H1 (cell line): ENCODE measurements at regions not wholly inside any gene's neighbourhood (a gene's known extent, or its start where the extent isn't known, plus 50 kb on each side); places are given as distances from the start of the nearest gene placed in this dataset.
A peak's percentile ranks its signal among the peaks of the same experiment; 100 is the strongest.

Experiments
- CTCF ChIA-PET: fragments of 300-600 bp; sonication (Branson Sonifier 250); formaldehyde crosslinking; loops from one replicate; lab custom pipeline; 2021; ENCODE audit not compliant: partially characterized antibody; lab: Charles Lee
- POLR2A ChIA-PET: fragments of 300-600 bp; sonication (Branson Sonifier 250); formaldehyde crosslinking; loops from one replicate; lab custom pipeline; 2021; ENCODE audit warnings: inconsistent platforms; ENCODE audit not compliant: partially characterized antibody; lab: Charles Lee
- DNase-seq, 2 experiments: peaks; one replicate each; pipeline versions ENCODE4 v3.0.0 to v3.0.0-alpha.2; 2010 to 2022; ENCODE audit warnings: low spot score in 2 of 2, low read depth in 1 of 2, mixed read lengths in 1 of 2
- FAIRE-seq: peaks from 2 replicates; lab custom pipeline; 2011; peaks lifted over from hg19 to GRCh38; lab: Jason Lieb, UNC
- H2AFZ ChIP-seq: 2 replicates; pipeline ENCODE4 v1.8.1; 2012; ENCODE audit warnings: low read length, inconsistent platforms
- H2AK5ac ChIP-seq: 2 replicates; pipeline ENCODE4 v1.6.1; 2013; ENCODE audit warnings: low read depth, low read length
- H2BK120ac ChIP-seq: replicated peaks from 2 replicates; pipeline ENCODE3; 2013; ENCODE audit warnings: low read depth, low read length, inconsistent platforms
- H2BK12ac ChIP-seq: 2 replicates; pipeline ENCODE4 v1.6.1; 2013; ENCODE audit warnings: low read depth, low read length
- H2BK15ac ChIP-seq: 2 replicates; pipeline ENCODE4 v1.6.1; 2013; ENCODE audit warnings: low read length
- H2BK20ac ChIP-seq: 2 replicates; pipeline ENCODE4 v1.6.1; 2013; ENCODE audit warnings: low read length
- H2BK5ac ChIP-seq: 2 replicates; pipeline ENCODE4 v1.6.1; 2013; ENCODE audit warnings: low read depth, low read length
- H3K14ac ChIP-seq: 2 replicates; pipeline ENCODE4 v1.6.1; 2013; ENCODE audit warnings: inconsistent platforms; ENCODE audit not compliant: insufficient read length
- H3K18ac ChIP-seq: 2 replicates; pipeline ENCODE4 v1.6.1; 2013; ENCODE audit warnings: low read length; ENCODE audit errors: extremely low read depth
- H3K23ac ChIP-seq: 2 replicates; pipeline ENCODE4 v1.6.1; 2013; ENCODE audit warnings: inconsistent platforms; ENCODE audit not compliant: insufficient read length
- H3K23me2 ChIP-seq: 2 replicates; pipeline ENCODE4 v1.6.1; 2013; ENCODE audit warnings: low read depth, low read length
- H3K27ac ChIP-seq: 2 replicates; pipeline ENCODE4 v1.6.1; 2011; ENCODE audit warnings: low read depth, low read length, inconsistent platforms
- H3K27me3 ChIP-seq, 4 experiments: replicated peaks in 1 of 4; 1 replicate in 1 of 4; 2 replicates in 3 of 4; pipeline versions ENCODE4 v1.6.1 to v1.8.1; 2011 to 2013; ENCODE audit warnings: low read length in 3 of 4, mild to moderate bottlenecking in 3 of 4, inconsistent platforms in 2 of 4, mixed read lengths in 2 of 4, moderate library complexity in 1 of 4; ENCODE audit not compliant: control insufficient read depth in 3 of 4, insufficient read depth in 3 of 4; ENCODE audit errors: extremely low read depth in 1 of 4
- H3K36me3 ChIP-seq, 4 experiments: 2 replicates each; pipeline versions ENCODE4 v1.6.1 to v1.8.1; 2011 to 2013; ENCODE audit warnings: mild to moderate bottlenecking in 4 of 4, low read length in 3 of 4, moderate library complexity in 2 of 4, control low read depth in 1 of 4, inconsistent platforms in 1 of 4; ENCODE audit not compliant: insufficient read depth in 4 of 4, control insufficient read depth in 2 of 4
- H3K4ac ChIP-seq: replicated peaks from 2 replicates; pipeline ENCODE3; 2013; ENCODE audit warnings: low read length, low read depth, mixed read lengths, inconsistent platforms; ENCODE audit not compliant: insufficient read length
- H3K4me1 ChIP-seq, 4 experiments: replicated peaks in 1 of 4; 1 replicate in 1 of 4; 2 replicates in 3 of 4; pipeline versions ENCODE4 v1.6.1 to v1.8.1; 2011 to 2013; ENCODE audit warnings: low read length in 3 of 4, inconsistent platforms in 2 of 4, mixed read lengths in 1 of 4; ENCODE audit not compliant: insufficient read depth in 4 of 4, control insufficient read depth in 3 of 4
- H3K4me2 ChIP-seq, 2 experiments: 2 replicates each; pipeline versions ENCODE4 v1.6.1 to v1.8.1; 2011 to 2013; ENCODE audit warnings: low read depth in 2 of 2, low read length in 2 of 2, control low read depth in 1 of 2, inconsistent platforms in 1 of 2, mild to moderate bottlenecking in 1 of 2; ENCODE audit not compliant: insufficient read depth in 1 of 2
- H3K4me3 ChIP-seq, 4 experiments: fragments of 200-600, 300-600 bp in 1 of 4; sonication (generic), shearing (Covaris generic), sonication (Bioruptor Twin) in 1 of 4; 2 replicates each; pipeline versions ENCODE4 v1.5.1 to v1.8.1; 2011 to 2016; ENCODE audit warnings: low read length in 4 of 4, low read depth in 3 of 4, control low read depth in 2 of 4, inconsistent platforms in 2 of 4, mild to moderate bottlenecking in 2 of 4, mixed read lengths in 1 of 4, moderate library complexity in 1 of 4; ENCODE audit not compliant: insufficient read depth in 2 of 4; ENCODE audit errors: extremely low read depth in 1 of 4
- H3K56ac ChIP-seq: replicated peaks from 2 replicates; pipeline ENCODE3; 2013; ENCODE audit warnings: low read depth, mild to moderate bottlenecking, mixed read lengths, low read length, inconsistent platforms; ENCODE audit not compliant: insufficient read length
- H3K79me1 ChIP-seq: 2 replicates; pipeline ENCODE4 v1.6.1; 2013; ENCODE audit warnings: low read depth, low read length, control low read depth
- H3K79me2 ChIP-seq, 2 experiments: 2 replicates each; pipeline versions ENCODE4 v1.6.1 to v1.8.1; 2012 to 2013; ENCODE audit warnings: low read length in 2 of 2, mild to moderate bottlenecking in 2 of 2, inconsistent platforms in 1 of 2; ENCODE audit not compliant: insufficient read depth in 2 of 2, control insufficient read depth in 1 of 2
- H3K9ac ChIP-seq, 4 experiments: replicated peaks in 1 of 4; 1 replicate in 1 of 4; 2 replicates in 3 of 4; pipeline versions ENCODE4 v1.6.1 to v1.8.1; 2011 to 2013; ENCODE audit warnings: low read depth in 3 of 4, low read length in 3 of 4, control low read depth in 2 of 4, mild to moderate bottlenecking in 2 of 4, moderate library complexity in 2 of 4, inconsistent platforms in 1 of 4; ENCODE audit errors: extremely low read depth in 1 of 4
- H3K9me3 ChIP-seq, 2 experiments: 2 replicates each; pipeline versions ENCODE4 v1.6.1 to v1.8.1; 2012 to 2013; ENCODE audit warnings: mild to moderate bottlenecking in 2 of 2, moderate library complexity in 2 of 2, control low read depth in 1 of 2, inconsistent platforms in 1 of 2, low read depth in 1 of 2, low read length in 1 of 2, mixed read lengths in 1 of 2; ENCODE audit not compliant: insufficient read depth in 2 of 2
- H4K20me1 ChIP-seq, 2 experiments: replicated peaks in 1 of 2; 2 replicates each; pipeline versions ENCODE3 to v1.8.1; 2011 to 2013; ENCODE audit warnings: inconsistent platforms in 2 of 2, low read length in 2 of 2, mild to moderate bottlenecking in 1 of 2; ENCODE audit not compliant: insufficient read depth in 2 of 2, control insufficient read depth in 1 of 2
- H4K5ac ChIP-seq: 2 replicates; pipeline ENCODE4 v1.6.1; 2013; ENCODE audit warnings: low read length, low read depth, mixed read lengths, inconsistent platforms; ENCODE audit not compliant: insufficient read length
- H4K8ac ChIP-seq: 2 replicates; pipeline ENCODE4 v1.8.0; 2013; ENCODE audit warnings: mild to moderate bottlenecking, moderate library complexity, low read length, inconsistent platforms; ENCODE audit not compliant: insufficient read depth; ENCODE audit errors: extremely low read depth
- H4K91ac ChIP-seq: replicated peaks from 2 replicates; pipeline ENCODE3; 2013; ENCODE audit warnings: low read length, mixed read lengths, inconsistent platforms; ENCODE audit not compliant: insufficient read length
- FOSL1 ChIP-seq: IDR thresholded peaks from 2 replicates; pipeline ENCODE4 v1.6.1; 2011; ENCODE audit warnings: mild to moderate bottlenecking, low read depth, low read length, moderate library complexity; ENCODE audit not compliant: insufficient read depth
- HDAC2 ChIP-seq, 2 experiments: fragments of 300-600 bp in 1 of 2; sonication (generic) in 1 of 2; IDR thresholded peaks; 2 replicates each; pipeline ENCODE4 v1.6.1; 2011 to 2012; ENCODE audit warnings: low read depth in 2 of 2, low read length in 2 of 2, mild to moderate bottlenecking in 2 of 2, moderate library complexity in 2 of 2, borderline replicate concordance in 1 of 2, inconsistent platforms in 1 of 2
- JUN ChIP-seq: IDR thresholded peaks from 2 replicates; pipeline ENCODE4 v1.6.1; 2011; ENCODE audit warnings: low read depth, mild to moderate bottlenecking, improper control_type of control experiment, low read length
- JUND ChIP-seq: IDR thresholded peaks from 2 replicates; pipeline ENCODE4 v1.6.1; 2011; ENCODE audit warnings: mild to moderate bottlenecking, improper control_type of control experiment, low read length
- SIX5 ChIP-seq: IDR thresholded peaks from 2 replicates; pipeline ENCODE4 v1.6.1; 2011; ENCODE audit warnings: mild to moderate bottlenecking, low read depth, low read length
- SUZ12 ChIP-seq: fragments of 200-600 bp; sonication (generic); IDR thresholded peaks from 2 replicates; pipeline ENCODE4 v1.6.1; 2012; ENCODE audit warnings: mild to moderate bottlenecking, inconsistent platforms, low read length, moderate library complexity, mixed read lengths
- TBP ChIP-seq: IDR thresholded peaks from 2 replicates; pipeline ENCODE4 v1.6.1; 2011; ENCODE audit warnings: low read depth, low read length, improper control_type of control experiment
- TEAD4 ChIP-seq: IDR thresholded peaks from 2 replicates; pipeline ENCODE4 v1.6.1; 2012; ENCODE audit warnings: low read depth, low read length, inconsistent platforms, mixed read lengths
- WGBS, 2 experiments: shearing (Covaris generic) in 1 of 2; methylation state at CpG; one replicate each; pipeline versions ENCODE4 v1.1.6 to v1.1.7; 2013 to 2015; ENCODE audit warnings: low lambda C conversion rate in 2 of 2, mixed read lengths in 2 of 2, inconsistent platforms in 1 of 2, low coverage in 1 of 2, missing lambda C conversion rate in 1 of 2; ENCODE audit not compliant: insufficient replicate concordance in 2 of 2, insufficient coverage in 1 of 2, insufficient read length in 1 of 2; ENCODE audit errors: extremely low coverage in 1 of 2, missing lambda C conversion rate in 1 of 2; 5-methylcytosine and 5-hydroxymethylcytosine counted together

DNA sequence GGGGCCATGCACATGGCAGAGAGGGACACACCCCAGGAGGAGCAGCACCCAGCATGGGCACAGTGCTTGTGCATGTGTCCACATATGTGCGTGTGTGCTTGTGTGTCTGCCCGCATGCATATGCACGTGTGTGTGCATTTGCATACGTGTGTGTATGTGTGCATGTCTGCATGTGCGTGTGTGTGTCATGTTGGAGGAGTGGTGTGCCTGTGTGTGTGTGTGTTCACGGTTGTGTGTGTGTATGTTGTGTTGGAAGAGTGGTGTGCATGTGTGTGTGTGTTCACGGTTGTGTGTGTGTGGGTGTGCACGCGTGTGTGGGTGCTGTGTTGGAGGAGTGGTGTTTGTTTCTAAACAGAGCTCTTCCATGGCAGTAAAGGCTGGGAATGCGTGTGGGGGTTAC, 50.7 kb upstream of the SLCO4A1 start:
- no peak for TF ChIP-seq SIX5
- TF ChIP-seq FOSL1: no peak
- TF ChIP-seq JUN: no peak
- TF ChIP-seq JUND: no peak
- no peak for TF ChIP-seq TBP
- no peak for TF ChIP-seq SUZ12
- no peak for TF ChIP-seq HDAC2 (IDR thresholded peaks at IDR 0.05; ENCODE audit: borderline replicate concordance in 1 of 2, low read depth in 2 of 2, low read length in 2 of 2)
- no peak for TF ChIP-seq TEAD4
- TF ChIP-seq, all 59 proteins: peak for 0
- Histone ChIP-seq H2AK5ac (0 out of 2 replicates have a peak overlapping the region, but pooled peaks have one; percentile 53), H4K8ac (peak overlapping the region; percentile 3; the same call in 1 of the 2 replicates), H3K79me1 (no peaks in the 10 kb centered on the region), H3K9me3 (no peaks in the 10 kb centered on the region), H3K14ac (no peak overlapping the region), H3K4me1 (no peaks in the 10 kb centered on the region; a peak in 2 of 7 replicates), H3K27me3 (no peaks in the 10 kb centered on the region; a peak in 1 of 7 replicates), H3K56ac (peak overlapping the region; percentile 77), H3K79me2 (no peaks in the 10 kb centered on the region), H4K5ac (no peak overlapping the region), H2BK12ac (peak overlapping the region; percentile 94; the same call in 1 of the 2 replicates), H4K20me1 (peaks cover 0 to 10% of the 10 kb centered on the region in 2 experiments), H3K36me3 (no peaks in the 10 kb centered on the region), H3K4me2 (no peak overlapping the region), H3K4ac (peak overlapping the region; percentile 32), H3K27ac (no peak overlapping the region), H3K4me3 (no peak overlapping the region), H2BK15ac (no peak overlapping the region), H3K23me2 (peaks cover 3% of the 10 kb centered on the region), H3K23ac (no peak overlapping the region), H3K18ac (peak overlapping the region; percentile 60; the same call in 1 of the 2 replicates), H3K9ac (no peak overlapping the region), H2BK20ac (no peak overlapping the region), H2AFZ (no peak overlapping the region), H2BK5ac (no peak overlapping the region), H4K91ac (peak overlapping the region; percentile 10), H2BK120ac (no peak overlapping the region)
- WGBS, 2 experiments: 84% methylated on average over 10 of the region's 10 CpGs; no CpG with 5 or more reads in 1 of the 2 experiments
- ChIA-PET POLR2A (no interaction called here), CTCF (interaction anchor here (0.7 to 7.6 kb wide), 5 partner anchors 9 to 164 kb away, joined by 3 to 45 read pairs (median 4); no protein-coding TSS in a partner anchor)
- FAIRE-seq (no peak), DNase-seq (no peak)
